HG02642 (cell line): ENCODE measurements at regions not wholly inside any gene's neighbourhood (a gene's known extent, or its start where the extent isn't known, plus 50 kb on each side); places are given as distances from the start of the nearest gene placed in this dataset.
"Not testable (repeated sequence)": the region's sequence is repeated elsewhere in the genome, so short reads cannot be mapped to it uniquely, and the experiment has no call there.

Experiments used
- ATAC-seq: cut with Tn5 transposase; IDR thresholded peaks from one replicate; pipeline ENCODE4 v1.9.1; 2021; ENCODE audit warnings: mild to moderate bottlenecking; ENCODE audit not compliant: unreplicated experiment, poor library complexity

DNA sequence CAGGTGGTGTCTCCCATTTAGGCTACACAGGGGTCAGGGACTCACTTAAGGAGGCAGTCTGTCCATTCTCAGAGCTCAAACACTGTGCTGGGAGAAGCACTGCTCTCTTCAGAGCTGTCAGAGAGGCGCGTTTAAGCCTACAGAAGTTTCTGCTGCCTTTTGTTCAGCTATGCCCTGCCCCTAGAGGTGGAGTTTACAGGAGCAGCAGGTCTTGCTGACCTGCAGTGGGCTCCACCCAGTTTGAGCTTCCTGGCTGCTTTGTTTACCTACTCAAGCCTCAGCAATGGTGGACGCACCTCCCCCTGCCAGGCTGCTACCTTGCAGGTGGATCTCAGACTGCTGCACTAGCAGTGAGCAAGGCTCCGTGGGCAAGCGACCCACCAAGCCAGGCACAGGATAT is 260.1 kb downstream of the MEF2C start:
- ATAC-seq: not testable (repeated sequence)

DNA sequence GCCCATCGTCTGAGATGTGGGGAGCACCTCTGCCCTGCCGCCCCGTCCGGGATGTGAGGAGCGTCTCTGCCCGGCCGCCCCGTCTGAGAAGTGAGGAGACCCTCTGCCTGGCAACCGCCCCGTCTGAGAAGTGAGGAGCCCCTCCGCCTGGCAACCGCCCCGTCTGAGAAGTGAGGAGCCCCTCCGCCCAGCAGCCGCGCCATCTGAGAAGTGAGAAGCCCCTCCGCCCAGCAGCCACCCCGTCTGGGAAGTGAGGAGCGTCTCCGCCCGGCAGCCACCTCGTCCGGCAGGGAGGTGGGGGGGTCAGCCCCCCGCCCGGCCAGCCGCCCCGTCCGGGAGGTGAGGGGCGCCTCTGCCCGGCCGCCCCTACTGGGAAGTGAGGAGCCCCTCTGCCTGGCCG is 267.2 kb downstream of the MEF2C start:
- ATAC-seq: not testable (repeated sequence)

DNA sequence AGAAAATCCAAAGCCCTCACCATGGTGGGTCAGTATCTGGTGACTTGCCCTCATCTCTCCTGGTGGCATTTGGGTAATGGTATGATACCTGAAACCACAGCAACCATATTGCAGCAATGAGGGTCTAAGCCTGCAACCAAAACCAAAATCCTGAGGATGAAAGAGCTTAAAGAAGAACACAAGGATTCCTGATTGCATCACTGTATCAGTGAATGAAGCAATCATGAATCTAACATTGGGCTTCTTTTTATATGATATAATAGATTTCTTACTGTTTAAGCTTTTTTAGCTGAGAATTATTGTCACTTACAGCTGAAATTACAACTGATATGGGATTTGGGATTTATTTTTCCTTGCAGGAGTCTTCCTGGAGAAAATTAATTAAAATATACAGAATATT is 269.9 kb downstream of the MEF2C start:
- ATAC-seq: no peak

DNA sequence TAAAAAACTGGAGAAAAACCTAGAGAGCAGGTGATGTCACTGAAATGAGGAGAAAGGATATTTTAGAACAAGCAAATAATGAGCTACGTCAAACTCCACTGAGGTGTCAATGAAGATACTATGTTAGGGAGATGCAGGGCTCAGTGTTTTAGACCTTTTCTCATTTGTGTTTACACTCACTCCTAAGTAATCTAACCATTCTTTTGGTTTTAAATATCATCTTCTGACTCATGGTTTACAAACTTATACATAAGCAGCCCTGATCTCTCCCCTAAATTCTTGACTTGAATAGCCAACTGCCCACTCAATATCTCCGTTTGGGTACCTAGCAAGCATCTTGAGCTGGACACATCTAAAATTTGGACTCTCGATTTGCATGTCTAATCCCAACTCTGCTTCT is 272.4 kb downstream of the MEF2C start:
- ATAC-seq: no peak

DNA sequence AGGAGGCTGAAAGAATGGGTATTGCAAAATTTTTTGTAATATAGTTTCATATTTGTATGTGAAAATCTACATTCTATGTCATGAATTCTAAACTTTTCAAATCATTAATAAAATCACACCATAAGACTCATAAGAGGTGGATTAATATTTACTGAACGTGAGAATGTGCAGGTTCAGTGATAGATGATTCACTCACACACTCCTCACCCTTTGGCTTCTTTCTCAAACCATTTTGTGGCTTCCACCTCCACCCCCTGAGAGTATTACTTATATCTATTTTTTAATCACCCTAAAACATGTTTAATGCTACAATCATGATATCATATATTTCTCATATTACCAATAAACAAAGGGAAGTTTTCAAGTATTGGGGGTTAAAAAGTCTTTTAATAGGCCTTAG is 275.5 kb downstream of the MEF2C start:
- ATAC-seq: no peak

DNA sequence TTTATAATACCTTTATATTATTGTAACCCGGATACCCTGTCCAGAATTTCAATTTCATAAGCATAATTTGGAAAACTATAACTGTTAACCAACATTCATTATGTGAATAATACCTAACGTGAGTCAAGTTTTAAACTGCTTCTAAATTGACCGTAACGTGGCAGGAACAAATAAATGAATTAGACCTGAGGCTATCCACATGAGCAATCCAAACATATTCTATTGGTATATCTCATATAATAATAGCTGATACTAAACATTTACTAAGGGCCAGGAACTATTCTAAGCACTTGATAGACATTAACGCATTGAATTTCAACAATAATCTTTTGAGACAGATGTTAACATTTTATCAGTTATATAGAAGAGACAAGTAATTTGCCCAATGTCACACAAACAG is 276.4 kb downstream of the MEF2C start:
- ATAC-seq: no peak

DNA sequence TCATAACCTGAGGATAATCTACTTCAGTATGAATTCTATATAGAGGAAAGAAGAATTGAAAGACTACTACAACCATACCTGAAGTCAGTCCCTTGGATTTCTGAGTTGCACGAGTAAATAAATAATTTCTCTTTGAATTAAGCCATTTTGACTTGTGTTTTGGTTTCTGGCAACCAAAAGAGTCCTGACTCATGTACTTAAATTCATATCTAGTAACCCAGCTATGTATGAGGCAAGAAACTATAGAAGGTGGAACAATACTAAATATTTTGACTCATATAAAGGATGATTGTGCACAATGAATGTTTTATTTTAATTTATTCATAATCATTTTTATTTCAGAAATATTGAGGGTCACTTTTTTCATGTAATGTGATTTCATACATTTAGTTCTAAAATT is 276.8 kb downstream of the MEF2C start:
- ATAC-seq: no peak

DNA sequence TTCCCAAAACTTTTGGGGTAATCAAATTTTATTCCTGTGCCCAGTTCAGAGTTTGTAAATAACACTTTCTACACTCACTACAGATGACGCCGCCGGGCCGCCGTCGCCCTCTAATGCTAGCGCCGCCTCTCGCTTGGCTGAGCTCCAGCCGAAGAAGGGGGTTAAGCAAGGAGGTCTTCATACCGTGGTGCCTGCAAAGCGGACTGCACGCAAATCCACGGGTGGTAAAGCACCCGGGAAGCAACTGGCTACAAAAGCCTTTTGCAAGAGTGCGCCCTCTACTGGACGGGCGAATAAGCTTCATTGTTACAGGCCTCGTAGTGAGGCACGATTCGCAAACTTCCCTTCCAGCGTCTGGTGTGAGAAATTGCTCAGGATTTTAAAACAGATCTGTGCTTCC is 280.4 kb downstream of the MEF2C start:
- no peak for ATAC-seq

DNA sequence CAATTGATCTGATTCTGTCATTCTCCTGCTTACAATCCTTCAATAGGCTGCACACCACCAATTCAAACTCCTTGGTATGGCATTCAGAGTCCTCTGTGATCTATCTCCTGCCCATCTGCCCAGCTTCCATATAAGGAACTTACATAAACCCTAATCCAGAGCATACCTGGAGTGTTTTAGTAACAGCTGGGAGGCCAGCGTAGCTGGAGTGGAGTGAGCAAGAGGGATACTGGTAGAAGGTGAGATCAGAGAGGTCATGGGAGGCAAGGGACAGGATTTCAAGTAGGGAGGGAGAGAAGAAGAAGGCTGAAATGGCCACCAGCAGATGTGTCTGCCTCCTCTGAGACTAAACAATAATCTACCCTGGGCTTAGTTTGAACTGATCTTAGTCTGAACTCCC is 288.5 kb downstream of the MEF2C start:
- no peak for ATAC-seq

DNA sequence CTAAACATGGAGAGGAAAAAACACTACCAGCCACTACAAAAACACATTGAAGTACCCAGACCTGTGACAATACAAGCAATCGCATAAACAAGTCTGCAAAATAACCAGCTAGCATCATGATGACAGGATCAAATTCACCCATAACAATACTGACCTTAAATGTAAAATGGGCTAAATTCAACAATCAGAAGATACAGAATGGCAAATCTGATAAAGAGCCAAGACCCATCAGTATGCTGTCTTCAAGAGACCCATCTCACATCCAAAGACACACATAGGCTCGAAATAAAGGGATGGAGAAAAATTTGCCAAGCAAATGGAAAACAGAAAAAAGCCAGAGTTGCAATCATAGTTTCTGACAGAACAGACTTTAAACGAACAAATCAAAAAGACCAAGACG is 294.4 kb downstream of the MEF2C start:
- ATAC-seq: no peak

DNA sequence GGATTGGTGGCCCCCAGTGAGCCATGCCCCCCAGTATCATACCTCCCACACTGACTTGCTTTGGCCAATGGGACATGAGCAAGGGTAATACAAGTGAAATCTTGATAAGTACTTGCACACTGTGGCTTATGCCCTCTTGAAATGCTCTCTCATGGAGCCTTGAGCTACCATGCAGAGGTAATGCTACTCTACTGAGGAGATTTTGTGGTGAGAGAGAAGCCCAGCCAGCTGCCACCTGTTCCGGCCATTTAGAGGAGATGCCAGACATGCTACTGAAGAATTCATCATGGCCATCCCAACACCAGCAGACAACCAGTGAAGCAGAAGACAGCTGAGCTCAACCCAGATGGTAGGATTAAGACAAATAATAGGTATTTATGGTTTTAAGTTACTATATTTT is 299.5 kb downstream of the MEF2C start:
- no peak for ATAC-seq

DNA sequence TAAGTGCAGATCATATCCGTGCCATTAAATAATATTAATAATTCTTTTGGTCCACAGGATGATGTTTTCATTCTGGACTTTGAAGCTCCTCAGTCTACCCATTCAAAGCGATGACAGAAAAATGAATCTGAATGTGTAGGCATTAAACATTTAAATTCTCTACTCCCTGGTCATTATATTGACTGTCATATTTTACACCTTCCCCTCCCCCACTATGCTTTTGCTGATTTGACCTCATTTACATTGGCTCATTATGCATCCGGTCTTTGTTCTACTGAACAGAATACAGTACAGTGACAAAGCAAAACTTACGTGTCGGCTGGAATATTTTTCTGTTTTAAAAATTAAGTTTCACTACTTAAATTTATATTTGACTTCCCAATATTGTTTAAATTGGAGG is 289.7 kb upstream of the TMEM161B start:
- no peak for ATAC-seq

DNA sequence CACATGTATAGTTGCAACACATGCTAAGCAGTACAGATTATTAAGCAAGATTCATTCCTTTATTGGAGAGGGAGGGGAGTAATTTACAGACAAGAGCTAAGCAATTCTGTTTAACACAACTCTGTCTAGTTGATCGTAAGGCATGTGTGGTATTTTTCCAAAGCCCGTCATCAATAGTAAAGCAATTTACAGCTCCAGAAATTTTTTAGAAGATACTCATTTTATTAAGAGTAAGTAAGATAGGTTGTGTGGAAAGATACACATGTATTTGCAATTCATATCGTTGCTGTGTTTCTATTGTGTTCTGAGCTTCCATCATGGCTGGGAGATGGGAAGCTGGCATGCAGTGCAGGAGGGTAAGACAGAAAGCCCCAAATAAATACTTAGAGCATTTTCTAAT is 289.2 kb upstream of the TMEM161B start:
- no peak for ATAC-seq

DNA sequence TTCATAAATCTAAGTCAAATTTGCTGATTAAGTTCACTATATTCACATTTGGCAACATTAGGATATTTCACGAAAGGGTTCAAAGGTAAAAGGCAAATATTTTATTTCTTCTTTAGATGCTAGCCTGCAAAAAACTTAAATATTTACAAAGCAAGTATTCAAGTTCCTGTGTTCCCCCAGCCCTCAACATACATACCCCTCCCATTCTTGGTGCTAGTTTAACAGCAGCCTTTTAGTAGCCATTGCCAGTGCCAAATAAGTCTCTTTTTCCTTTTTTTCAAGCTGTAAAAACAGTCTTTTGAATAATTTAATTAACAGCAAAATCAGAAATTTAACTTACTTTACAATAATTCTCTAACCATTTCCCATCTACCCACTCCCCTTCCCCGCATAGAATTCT is 288.5 kb upstream of the TMEM161B start:
- no peak for ATAC-seq

DNA sequence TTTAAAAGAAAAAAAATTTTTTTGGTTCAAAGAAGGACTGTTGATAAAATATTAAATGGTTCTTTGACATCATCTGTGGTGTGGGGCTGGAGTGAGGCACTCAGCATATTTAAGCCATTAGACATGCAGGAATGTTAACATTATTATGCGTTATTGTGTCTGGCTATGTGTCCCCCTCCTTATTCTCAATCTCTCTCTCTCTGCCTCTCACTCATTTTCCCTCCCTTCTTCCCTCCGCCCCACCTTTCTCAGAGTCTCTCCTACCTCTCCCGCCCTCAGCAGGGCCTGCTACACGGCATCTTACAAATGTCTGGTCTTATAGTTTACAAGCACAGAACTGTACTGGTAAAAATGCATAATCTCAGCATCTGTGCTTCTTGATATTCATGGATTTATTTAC is 287.8 kb upstream of the TMEM161B start:
- no peak for ATAC-seq

DNA sequence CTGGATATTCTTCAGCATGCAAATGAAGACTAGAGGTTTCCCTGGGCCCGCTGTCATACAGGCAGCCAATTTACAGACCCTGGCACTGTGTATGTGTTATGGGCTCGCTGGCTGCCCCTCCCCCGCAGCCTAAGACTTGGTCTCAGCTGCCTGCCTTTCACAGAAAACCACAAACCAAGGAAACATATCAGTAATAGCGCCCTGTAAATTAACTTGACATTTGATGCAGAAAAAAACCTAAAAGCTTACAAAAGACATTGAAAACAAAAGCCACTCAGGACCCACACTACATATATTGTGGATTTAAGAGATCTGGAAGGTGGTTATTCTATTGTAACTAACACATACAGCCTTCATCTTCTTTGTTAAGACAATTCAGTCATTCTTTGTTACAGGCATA is 287.0 kb upstream of the TMEM161B start:
- ATAC-seq: no peak

DNA sequence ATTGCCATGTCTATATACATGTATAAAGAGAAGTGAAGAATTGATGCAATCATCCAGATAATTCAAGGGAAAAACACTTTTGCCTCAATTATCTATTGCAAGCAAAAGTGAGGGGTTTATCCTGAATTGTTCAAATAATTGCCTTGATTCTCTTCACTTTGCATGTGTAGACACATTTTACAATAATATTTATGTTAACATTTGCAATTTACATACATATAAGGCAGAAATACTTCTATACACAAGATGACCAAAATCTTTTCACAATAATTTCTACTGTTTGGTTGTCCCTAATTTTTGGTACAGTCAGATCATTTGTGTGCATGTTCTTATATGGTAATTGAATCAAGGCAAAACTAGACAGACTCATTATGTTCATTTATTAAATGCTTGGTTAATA is 285.3 kb upstream of the TMEM161B start:
- ATAC-seq: no peak

DNA sequence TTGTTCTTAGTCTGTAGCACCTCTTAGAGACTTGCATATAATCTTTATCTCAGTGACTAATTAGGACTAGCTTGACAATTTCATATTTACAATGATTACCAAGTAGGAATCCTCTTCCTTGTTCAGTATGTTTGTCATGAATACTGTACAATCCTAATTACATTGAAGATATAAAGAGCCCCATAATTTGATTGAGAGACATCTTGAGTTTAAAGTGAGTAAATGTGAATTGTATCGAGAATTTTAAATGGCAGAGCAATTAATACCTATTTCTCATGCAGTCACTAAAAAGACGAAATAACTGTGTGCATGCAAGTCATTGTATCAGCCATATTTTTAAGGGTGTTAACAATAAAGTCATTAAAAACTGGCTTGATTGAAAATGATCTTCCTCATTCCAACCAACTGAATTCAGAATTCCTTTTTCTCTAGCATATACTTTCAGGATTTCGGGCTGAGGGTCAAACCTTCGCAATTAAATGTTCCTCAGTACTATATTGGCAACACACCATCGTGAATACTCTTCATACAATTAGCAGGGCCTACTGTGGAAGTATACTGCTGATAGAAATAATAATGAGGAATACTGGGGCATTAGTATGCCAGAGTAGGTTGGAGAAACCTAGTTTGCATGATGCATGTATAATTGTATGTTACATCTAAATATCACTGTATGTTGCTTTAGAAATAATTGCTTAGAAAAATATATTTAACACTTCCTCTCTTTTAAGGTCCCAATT is 284.7 kb upstream of the TMEM161B start:
- ATAC-seq: no peak

DNA sequence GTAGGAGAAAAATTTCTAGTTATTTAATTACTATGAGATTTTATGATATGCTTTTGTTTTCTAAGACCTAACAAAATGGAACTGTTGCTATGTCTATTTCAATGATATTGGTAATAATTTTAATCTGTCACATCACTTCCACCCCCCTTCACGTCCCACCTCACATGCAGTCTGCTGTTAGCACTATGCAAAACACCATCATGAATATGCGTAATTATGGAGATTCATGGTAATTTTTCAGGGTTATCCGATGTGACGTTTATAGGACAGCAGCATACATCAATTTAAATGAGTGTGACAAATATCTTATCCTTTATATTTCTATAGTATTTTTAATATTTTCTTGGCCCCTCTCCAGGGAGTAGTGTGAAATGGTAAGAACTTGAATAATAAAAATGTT is 283.8 kb upstream of the TMEM161B start:
- ATAC-seq: no peak

DNA sequence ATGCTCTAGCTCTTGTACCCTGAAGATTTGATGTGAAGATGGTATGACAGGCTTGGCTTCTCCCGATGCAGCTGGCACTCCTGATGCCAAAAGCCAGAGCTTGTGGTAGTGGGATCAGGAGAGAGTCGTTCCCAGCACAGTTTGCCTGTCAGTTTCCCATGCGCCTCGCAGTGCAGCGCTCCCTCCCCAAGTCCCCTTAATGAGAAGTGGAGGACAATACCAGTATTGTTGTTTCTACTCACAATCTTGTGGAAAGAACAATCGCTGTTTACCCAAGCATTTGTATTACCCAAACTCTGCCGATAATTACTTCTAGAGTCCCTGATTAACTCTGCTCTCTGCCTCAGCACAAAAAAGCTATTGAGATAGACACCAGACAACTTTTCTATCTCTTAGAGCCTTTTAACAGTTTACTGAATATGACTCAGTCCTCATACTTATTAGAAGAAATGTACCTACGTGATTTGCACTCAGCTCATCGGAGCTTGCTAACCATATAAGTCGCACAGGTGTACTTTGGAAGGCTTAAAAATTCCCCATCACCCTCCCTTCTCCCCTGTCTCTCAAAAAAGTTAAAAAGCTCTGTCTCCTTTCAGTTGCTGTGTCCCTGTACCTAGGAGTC is 283.2 kb upstream of the TMEM161B start:
- ATAC-seq: no peak

DNA sequence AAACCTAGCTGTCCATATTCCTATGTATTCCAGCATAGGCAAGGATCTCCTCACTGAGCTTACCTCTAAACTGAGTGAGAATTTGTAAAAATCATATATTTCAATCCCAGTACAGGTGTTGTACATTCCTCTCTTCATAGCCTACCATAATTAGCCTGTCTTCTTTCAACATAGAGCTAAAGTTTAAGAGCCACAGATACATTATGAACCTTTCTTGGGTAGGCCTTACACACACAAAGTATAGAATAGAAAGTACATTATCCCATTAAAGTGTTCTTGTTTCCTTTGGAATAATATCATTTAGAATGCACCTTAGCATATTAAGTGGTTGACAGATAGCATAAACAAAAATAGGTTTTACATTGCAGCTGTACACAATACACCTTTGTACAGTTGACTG is 282.1 kb upstream of the TMEM161B start:
- ATAC-seq: no peak

DNA sequence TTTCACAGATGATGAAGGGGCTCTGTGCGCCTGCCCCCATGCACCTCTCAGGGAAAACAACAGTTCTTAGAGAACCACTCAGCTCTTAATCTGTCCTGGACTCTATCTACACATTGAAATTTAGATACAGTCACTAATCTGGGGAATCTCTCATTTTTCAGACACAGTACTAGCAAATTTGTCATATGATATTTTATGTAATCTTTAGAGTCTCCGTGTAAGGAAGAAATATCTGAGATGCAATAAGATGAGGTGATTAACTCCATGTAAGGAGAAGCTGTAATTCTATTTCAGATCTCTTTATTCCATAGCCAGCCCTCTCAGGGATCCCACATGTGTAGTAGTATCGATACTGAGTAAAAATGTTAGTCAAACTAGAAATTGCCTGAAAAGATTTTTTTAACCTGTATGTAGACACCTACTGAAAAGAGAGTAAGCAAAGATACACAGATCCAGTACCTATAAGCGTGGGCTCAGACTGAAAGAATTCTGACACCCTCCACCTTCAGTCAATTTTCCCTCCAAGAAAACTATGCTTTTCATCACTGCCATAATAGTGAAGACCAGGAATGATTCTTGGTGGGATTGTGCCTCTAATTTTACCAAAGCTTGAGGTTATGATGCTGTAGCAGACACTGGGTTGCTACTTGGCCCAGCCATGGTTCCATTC is 279.6 kb upstream of the TMEM161B start:
- no peak for ATAC-seq
